ENCODE measurements at regions not wholly inside any gene's neighbourhood (a gene's known extent, or its start where the extent isn't known, plus 50 kb on each side); places are given as distances from the start of the nearest gene placed in this dataset.

- TF ChIP-seq POLR2A (IDR thresholded peaks at IDR 0.05): no peak
- TF ChIP-seq CTCF (IDR thresholded peaks at IDR 0.05): no peak
Measured at GRCh38 chr6:142558786-142559185, 257.0 kb downstream of the ADGRG6 start.

All from adrenal gland (tissue), 5 donors.